HepG2 (cell line): ENCODE measurements at regions not wholly inside any gene's neighbourhood (a gene's known extent, or its start where the extent isn't known, plus 50 kb on each side); places are given as distances from the start of the nearest gene placed in this dataset.

Experiments used
- ATAC-seq: fragments of 200-7000 bp; cut with Tn5 transposase; 3 replicates; pipeline ENCODE4 v1.9.1; 2020; ENCODE audit warnings: mild to moderate bottlenecking, moderate library complexity
- BruUV-seq: library from RNA; stranded (reverse); fragments of 400-500 nt; replicated peaks from 2 replicates; lab custom pipeline; 2021; lab: Mats Ljungman, UMichigan
- CTCF ChIA-PET: fragments of 300-600 bp; formaldehyde crosslinking; extraction: SDS; loops from one replicate; lab custom pipeline; 2021; ENCODE audit warnings: low total read pairs, inconsistent platforms, low intra/inter-chr PET ratio; lab: Yijun Ruan, JAX
- POLR2A ChIA-PET: fragments of 350-600 bp; sonication (Branson Sonifier 250); formaldehyde crosslinking; loops from one replicate; lab custom pipeline; 2020; ENCODE audit warnings: antibody characterized with exemption, inconsistent platforms; lab: Yijun Ruan, JAX
- DNase-seq: peaks from one replicate; pipeline ENCODE4 v3.0.0-alpha.2; 2015; ENCODE audit warnings: low spot score
- FAIRE-seq: peaks from 3 replicates; lab custom pipeline; 2011; peaks lifted over from hg19 to GRCh38; lab: Jason Lieb, UNC
- H2AFZ ChIP-seq: one replicate; pipeline ENCODE4 v1.6.1; 2011; ENCODE audit warnings: low read length, inconsistent platforms
- H3K27ac ChIP-seq: fragments of 300-600 bp; 3 replicates; pipeline ENCODE4 v1.8.0; 2011; ENCODE audit warnings: mixed run types, mild to moderate bottlenecking, mixed read lengths, low read length, inconsistent platforms; ENCODE audit not compliant: insufficient read depth; ENCODE audit errors: extremely low read length
- H3K27me3 ChIP-seq, 2 experiments: fragments of 200-600 bp in 1 of 2; 2 replicates in 1 of 2; 3 replicates in 1 of 2; pipeline versions ENCODE4 v1.6.0 to v1.8.0; 2011; ENCODE audit warnings: low read length in 2 of 2, mild to moderate bottlenecking in 2 of 2, moderate library complexity in 2 of 2, inconsistent platforms in 1 of 2; ENCODE audit not compliant: insufficient read depth in 2 of 2, control insufficient read depth in 1 of 2
- H3K36me3 ChIP-seq, 2 experiments: fragments of 200-600 bp in 1 of 2; replicated peaks in 1 of 2; 2 replicates in 1 of 2; 3 replicates in 1 of 2; pipeline versions ENCODE4 v1.5.1 to v1.8.0; 2011; ENCODE audit warnings: low read length in 2 of 2, inconsistent platforms in 1 of 2; ENCODE audit not compliant: insufficient read depth in 2 of 2, control insufficient read depth in 1 of 2
- H3K4me1 ChIP-seq: 2 replicates; pipeline ENCODE4 v1.5.1; 2012; ENCODE audit warnings: low read length, inconsistent platforms; ENCODE audit not compliant: insufficient read depth
- H3K4me2 ChIP-seq: 2 replicates; pipeline ENCODE4 v1.6.0; 2011; ENCODE audit warnings: low read depth, low read length, inconsistent platforms
- H3K4me3 ChIP-seq, 3 experiments: fragments of 200-600 bp in 1 of 3; sonication (generic), shearing (Covaris generic) in 1 of 3; replicated peaks in 1 of 3; 2 replicates each; pipeline ENCODE4 v1.5.1; 2011 to 2016; ENCODE audit warnings: low read length in 3 of 3, inconsistent platforms in 2 of 3, low read depth in 2 of 3, mild to moderate bottlenecking in 2 of 3, control low read depth in 1 of 3, mixed read lengths in 1 of 3; ENCODE audit not compliant: insufficient read depth in 1 of 3
- H3K79me2 ChIP-seq: one replicate; pipeline ENCODE4 v1.6.1; 2011; ENCODE audit warnings: low read length, inconsistent platforms; ENCODE audit not compliant: insufficient read depth
- H3K9ac ChIP-seq: 2 replicates; pipeline ENCODE4 v1.6.0; 2011; ENCODE audit warnings: mild to moderate bottlenecking, low read depth, low read length, inconsistent platforms; ENCODE audit not compliant: insufficient read depth
- H3K9me3 ChIP-seq: 2 replicates; pipeline ENCODE4 v1.5.1; 2012; ENCODE audit warnings: mild to moderate bottlenecking, low read length
- H4K20me1 ChIP-seq: 2 replicates; pipeline ENCODE4 v1.6.0; 2011; ENCODE audit warnings: inconsistent platforms, mild to moderate bottlenecking, low read length, moderate library complexity; ENCODE audit not compliant: insufficient read depth
- CERS6 ChIP-seq: sonication (generic); formaldehyde crosslinking; IDR thresholded peaks from 2 replicates; pipeline ENCODE4 v1.5.0; 2020; ENCODE audit warnings: missing genetic modification reagents
- HINFP ChIP-seq: sonication (generic); formaldehyde crosslinking; IDR thresholded peaks from 2 replicates; pipeline ENCODE4 v1.4.0; 2020; ENCODE audit warnings: low read depth, mild to moderate bottlenecking, missing genetic modification reagents
- HNF4A ChIP-seq: sonication (generic); formaldehyde crosslinking; IDR thresholded peaks from 2 replicates; pipeline ENCODE4 v1.4.0; 2020; ENCODE audit warnings: missing genetic modification reagents
- MXI1 ChIP-seq: IDR thresholded peaks from 3 replicates; pipeline ENCODE4 v1.6.1; 2012; ENCODE audit warnings: low read depth, low read length, inconsistent platforms, borderline replicate concordance
- NKX3-1 ChIP-seq: sonication (generic); formaldehyde crosslinking; IDR thresholded peaks from 2 replicates; pipeline ENCODE4 v1.5.0; 2020; ENCODE audit warnings: missing genetic modification reagents
- THAP9 ChIP-seq: sonication (generic); formaldehyde crosslinking; IDR thresholded peaks from 2 replicates; pipeline ENCODE4; 2020; ENCODE audit warnings: missing genetic modification reagents, mild to moderate bottlenecking, borderline replicate concordance
- ZBTB49 ChIP-seq: sonication (generic); formaldehyde crosslinking; IDR thresholded peaks from 2 replicates; pipeline ENCODE4 v1.4.0; 2020; ENCODE audit warnings: missing genetic modification reagents, borderline replicate concordance
- ZNF136 ChIP-seq: sonication (generic); formaldehyde crosslinking; IDR thresholded peaks from 2 replicates; pipeline ENCODE4 v1.8.1; 2022; ENCODE audit warnings: low read depth, mild to moderate bottlenecking, moderate library complexity, missing genetic modification reagents
- ZNF335 ChIP-seq: sonication (generic); formaldehyde crosslinking; IDR thresholded peaks from 2 replicates; pipeline ENCODE4 v1.4.0; 2020; ENCODE audit warnings: missing genetic modification reagents
- ZNF414 ChIP-seq: sonication (generic); formaldehyde crosslinking; IDR thresholded peaks from 2 replicates; pipeline ENCODE4 v1.5.0; 2020; ENCODE audit warnings: missing genetic modification reagents
- ZNF503 ChIP-seq: sonication (generic); formaldehyde crosslinking; IDR thresholded peaks from 2 replicates; pipeline ENCODE4 v1.4.0; 2020; ENCODE audit warnings: missing genetic modification reagents
- ZNF557 ChIP-seq: sonication (generic); formaldehyde crosslinking; IDR thresholded peaks from 2 replicates; pipeline ENCODE4 v1.4.0; 2020; ENCODE audit warnings: missing genetic modification reagents
- WGBS: methylation state at CpG from one replicate; pipeline ENCODE4 v1.1.6; 2017; ENCODE audit warnings: low lambda C conversion rate; 5-methylcytosine and 5-hydroxymethylcytosine counted together
- in situ Hi-C: cut with HindIII; loops from 2 replicates; pipeline ENCODE4 v1.10.0; 2017; ENCODE audit warnings: low pct_unique_long_range_greater_than_20kb; ENCODE audit not compliant: extremely low pct_ligation_motif_present
- intact Hi-C: fragments of 100-400 bp; cut with micrococcal nuclease; formaldehyde crosslinking; loops from one replicate; pipeline ENCODE4 v1.10.0; 2022; ENCODE audit not compliant: unreplicated experiment

- BruUV-seq: no TSS peak
Observed at GRCh38 chr2:196478588-196478987, 160.9 kb upstream of the CCDC150 start.

More at GRCh38 chr2:196478588-196478987, 160.9 kb upstream of the CCDC150 start:
- no peak overlapping the region for H3K4me2 ChIP-seq
- no peaks in the 10 kb centered on the region for H3K36me3 ChIP-seq
- intact Hi-C loops: no loop called here
- no peak for ATAC-seq
- no peaks in the 10 kb centered on the region for H3K27me3 ChIP-seq
- CTCF ChIA-PET: no interaction called here
- no peak overlapping the region for H2AFZ ChIP-seq
- no peaks in the 10 kb centered on the region for H3K79me2 ChIP-seq
- POLR2A ChIA-PET: no interaction called here
- in situ Hi-C loops: no loop called here
- 14% methylated on average over 2 of the region's 2 CpGs for WGBS
- no peaks in the 10 kb centered on the region for H4K20me1 ChIP-seq
- no peak overlapping the region for H3K27ac ChIP-seq
- no peak for DNase-seq
- no peaks in the 10 kb centered on the region for H3K9me3 ChIP-seq
- H3K4me1 ChIP-seq: no peaks in the 10 kb centered on the region
- H3K9ac ChIP-seq: no peak overlapping the region
- H3K4me3 ChIP-seq: no peak overlapping the region
- FAIRE-seq: no peak
- TF ChIP-seq NKX3-1 (CRISPR knock-in tag) (no peak), HNF4A (no peak), ZBTB49 (no peak), MXI1 (no peak), ZNF335 (CRISPR knock-in tag) (no peak), ZNF414 (CRISPR knock-in tag) (no peak), CERS6 (CRISPR knock-in tag) (no peak), ZNF136 (CRISPR knock-in tag) (no peak), ZNF503 (CRISPR knock-in tag) (no peak), HINFP (CRISPR knock-in tag) (no peak), ZNF557 (no peak), THAP9 (CRISPR knock-in tag) (no peak)
